ENCODE measurements at regions not wholly inside any gene's neighbourhood (a gene's known extent, or its start where the extent isn't known, plus 50 kb on each side); places are given as distances from the start of the nearest gene placed in this dataset.

DNA sequence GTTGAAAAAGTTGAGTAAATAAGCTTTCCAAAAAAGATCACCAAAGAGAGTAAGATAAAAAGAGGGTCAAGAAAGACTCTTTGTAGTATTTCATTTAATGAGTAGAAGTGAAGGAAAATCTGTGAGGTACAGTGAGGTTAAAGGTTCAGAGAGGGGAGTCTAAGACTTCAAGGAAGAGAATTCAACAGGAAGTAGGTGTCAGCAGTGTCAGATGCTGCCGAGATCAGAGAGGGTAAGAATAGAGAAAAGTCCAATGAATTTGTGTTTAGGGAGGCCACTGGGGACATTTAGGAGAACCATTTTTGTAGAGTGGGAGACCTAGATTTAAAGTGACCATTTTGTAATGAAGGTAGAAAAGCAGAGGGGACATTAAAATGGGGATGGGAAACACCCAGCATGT lies 71.6 kb upstream of the KRAS start (continued):
- no peak for TF ChIP-seq MGA (IDR thresholded peaks at IDR 0.05)
- TF ChIP-seq, protein P1, sequence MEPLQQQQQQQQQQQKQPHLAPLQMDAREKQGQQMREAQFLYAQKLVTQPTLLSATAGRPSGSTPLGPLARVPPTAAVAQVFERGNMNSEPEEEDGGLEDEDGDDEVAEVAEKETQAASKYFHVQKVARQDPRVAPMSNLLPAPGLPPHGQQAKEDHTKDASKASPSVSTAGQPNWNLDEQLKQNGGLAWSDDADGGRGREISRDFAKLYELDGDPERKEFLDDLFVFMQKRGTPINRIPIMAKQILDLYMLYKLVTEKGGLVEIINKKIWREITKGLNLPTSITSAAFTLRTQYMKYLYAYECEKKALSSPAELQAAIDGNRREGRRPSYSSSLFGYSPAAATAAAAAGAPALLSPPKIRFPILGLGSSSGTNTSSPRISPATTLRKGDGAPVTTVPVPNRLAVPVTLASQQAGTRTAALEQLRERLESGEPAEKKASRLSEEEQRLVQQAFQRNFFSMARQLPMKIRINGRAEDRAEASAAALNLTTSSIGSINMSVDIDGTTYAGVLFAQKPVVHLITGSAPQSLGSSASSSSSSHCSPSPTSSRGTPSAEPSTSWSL (CRISPR knock-in tag; IDR thresholded peaks at IDR 0.05; ENCODE audit: borderline replicate concordance), result no peak
- TF ChIP-seq PPARD (CRISPR knock-in tag; IDR thresholded peaks at IDR 0.05), result no peak
- no peak for TF ChIP-seq NCOA2 (IDR thresholded peaks at IDR 0.05; ENCODE audit: partially characterized antibody in 2 of 2)
